ENCODE measurements at regions not wholly inside any gene's neighbourhood (a gene's known extent, or its start where the extent isn't known, plus 50 kb on each side); places are given as distances from the start of the nearest gene placed in this dataset.

- FAIRE-seq, result no peak
These were observed 68.7 kb downstream of the IL12A start for GRCh38 chr3:160057331-160057730.

GRCh38 chr3:160060409-160061027 lies 71.9 kb downstream of the IL12A start:
- TF ChIP-seq CTCF (IDR thresholded peaks at IDR 0.05; ENCODE audit: insufficient read depth, missing control alignments), result no peak
- no peak for DNase-seq (ENCODE audit: insufficient read length, low spot score)
- FAIRE-seq, result no peak

More at GRCh38 chr3:160057331-160057730, 68.7 kb downstream of the IL12A start:
- TF ChIP-seq CTCF (IDR thresholded peaks at IDR 0.05; ENCODE audit: insufficient read depth, missing control alignments), result no peak
- DNase-seq (ENCODE audit: insufficient read length, low spot score), result no peak

GRCh38 chr3:160061525-160061924 lies 72.9 kb downstream of the IL12A start:
- no peak for FAIRE-seq
- DNase-seq (ENCODE audit: insufficient read length, low spot score), result no peak
- TF ChIP-seq CTCF (IDR thresholded peaks at IDR 0.05; ENCODE audit: insufficient read depth, missing control alignments), result no peak

- FAIRE-seq (no peak), DNase-seq (ENCODE audit: insufficient read length, low spot score) (no peak)
- TF ChIP-seq CTCF (IDR thresholded peaks at IDR 0.05; ENCODE audit: insufficient read depth, missing control alignments), result no peak
These were observed 76.6 kb downstream of the IL12A start for GRCh38 chr3:160065282-160065681.

GRCh38 chr3:160065786-160066185 lies 77.2 kb downstream of the IL12A start:
- no peak for DNase-seq (ENCODE audit: insufficient read length, low spot score)
- no peak for FAIRE-seq
- TF ChIP-seq CTCF (IDR thresholded peaks at IDR 0.05; ENCODE audit: insufficient read depth, missing control alignments), result no peak

GRCh38 chr3:160069986-160070385 lies 81.4 kb downstream of the IL12A start:
- FAIRE-seq, result no peak
- TF ChIP-seq CTCF (IDR thresholded peaks at IDR 0.05; ENCODE audit: insufficient read depth, missing control alignments), result no peak
- no peak for DNase-seq (ENCODE audit: insufficient read length, low spot score)

- FAIRE-seq (no peak), DNase-seq (ENCODE audit: insufficient read length, low spot score) (no peak)
- TF ChIP-seq CTCF (IDR thresholded peaks at IDR 0.05; ENCODE audit: insufficient read depth, missing control alignments), result no peak
These were observed 87.9 kb downstream of the IL12A start for GRCh38 chr3:160076519-160076918.
